HG03060 (cell line): ENCODE measurements at regions not wholly inside any gene's neighbourhood (a gene's known extent, or its start where the extent isn't known, plus 50 kb on each side); places are given as distances from the start of the nearest gene placed in this dataset.

Experiments used
- ATAC-seq: cut with Tn5 transposase; IDR thresholded peaks from one replicate; pipeline ENCODE4 v1.9.1; 2021; ENCODE audit warnings: low read depth, moderate number of reproducible peaks; ENCODE audit not compliant: unreplicated experiment

- ATAC-seq = no peak
These were observed 51.5 kb upstream of the ADAMTSL1 start for GRCh38 chr9:18422296-18423036.

GRCh38 chr9:18423791-18424531 lies 50.0 kb upstream of the ADAMTSL1 start:
- ATAC-seq = no peak
